Retinal pigment epithelial cell (primary cell): ENCODE measurements at regions not wholly inside any gene's neighbourhood (a gene's known extent, or its start where the extent isn't known, plus 50 kb on each side); places are given as distances from the start of the nearest gene placed in this dataset.

Experiments
- DNase-seq: peaks from one replicate; pipeline ENCODE4 v3.0.0-alpha.2; 2010; ENCODE audit warnings: low read depth
- H3K4me3 ChIP-seq: 2 replicates; pipeline ENCODE4 v1.5.1; 2011; ENCODE audit warnings: mild to moderate bottlenecking, low read length, control low read depth, moderate library complexity
- CTCF ChIP-seq: conservative IDR thresholded peaks from 2 replicates; pipeline ENCODE4 v1.5.1; 2011; ENCODE audit warnings: low read depth, low read length, control low read depth, inconsistent platforms

DNA sequence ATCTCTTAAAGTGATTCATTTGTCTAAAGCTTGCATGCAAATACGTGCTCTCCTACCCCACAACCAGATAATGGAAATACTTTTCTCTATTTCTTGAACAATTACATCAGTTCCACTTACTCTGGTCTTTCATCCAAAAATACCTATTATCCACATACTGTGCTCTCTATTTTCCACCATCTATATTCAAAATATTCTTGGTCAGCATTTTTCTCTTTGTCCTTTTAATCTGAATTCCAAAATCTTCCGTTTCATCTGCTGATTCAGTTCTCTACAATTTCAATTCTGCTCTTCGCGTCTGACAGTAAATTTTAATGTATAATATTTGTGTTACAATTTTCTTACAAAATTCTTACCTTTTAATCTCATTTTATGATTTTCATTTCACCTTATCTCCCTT, 110.3 kb downstream of the ZNF648 start:
- TF ChIP-seq CTCF: no peak
- no peak overlapping the region for H3K4me3 ChIP-seq
- no peak for DNase-seq

GRCh38 chr1:181949500-181949899, 112.0 kb downstream of the ZNF648 start:
- TF ChIP-seq CTCF: no peak
- no peak for DNase-seq
- H3K4me3 ChIP-seq: no peak overlapping the region

GRCh38 chr1:181948372-181948771, 113.1 kb downstream of the ZNF648 start:
- H3K4me3 ChIP-seq: no peak overlapping the region
- DNase-seq: no peak
- TF ChIP-seq CTCF: no peak

- TF ChIP-seq CTCF: no peak
- DNase-seq: no peak
Observed at GRCh38 chr1:181947441-181947840, 114.1 kb downstream of the ZNF648 start.

DNA sequence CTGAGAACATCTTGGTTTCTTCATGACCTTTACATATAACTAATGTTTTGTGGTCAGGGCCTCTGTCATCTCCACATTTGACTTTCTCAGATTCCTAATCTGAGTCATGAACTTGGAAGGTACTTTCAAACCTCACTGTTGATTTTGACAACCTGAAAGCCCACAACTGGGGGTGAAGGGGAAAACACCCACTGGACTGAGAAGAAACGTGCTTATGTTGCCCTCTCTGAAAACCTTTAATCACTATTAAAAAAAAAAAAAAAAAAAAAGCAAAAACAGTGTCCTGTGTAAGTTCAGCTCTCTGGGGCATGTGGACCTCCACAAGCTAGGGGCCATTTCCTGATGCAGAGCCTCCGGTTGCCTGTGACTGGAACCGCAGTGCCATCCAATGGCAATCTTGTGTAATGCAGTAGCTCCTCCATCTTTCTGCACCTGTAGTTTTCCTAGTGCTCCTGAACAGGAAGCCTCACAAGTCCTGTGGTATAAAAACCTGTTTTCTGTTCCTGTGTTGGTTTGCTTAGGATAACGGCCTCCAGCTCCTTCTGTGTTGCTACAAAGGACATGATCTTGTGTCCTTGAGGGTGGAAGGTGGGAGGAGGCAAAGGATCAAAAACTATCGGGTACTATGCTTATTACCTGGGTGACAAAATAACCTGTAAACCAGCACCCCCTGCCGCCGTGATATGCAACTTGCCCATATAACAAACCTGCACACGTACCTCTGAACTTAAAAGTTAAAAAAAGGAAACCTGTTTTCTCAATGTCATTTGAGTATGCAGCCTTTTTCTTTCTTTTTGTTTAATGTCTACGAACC, 124.5 kb downstream of the ZNF648 start:
- no peak overlapping the region for H3K4me3 ChIP-seq
- peak; percentile 54 for TF ChIP-seq CTCF
- DNase-seq: peak; percentile 3

More at GRCh38 chr1:181947441-181947840, 114.1 kb downstream of the ZNF648 start:
- no peak overlapping the region for H3K4me3 ChIP-seq

GRCh38 chr1:181936269-181936668, 125.2 kb downstream of the ZNF648 start:
- no peak for DNase-seq
- no peak overlapping the region for H3K4me3 ChIP-seq
- TF ChIP-seq CTCF: no peak

- no peak for TF ChIP-seq CTCF
- H3K4me3 ChIP-seq: no peak overlapping the region
- no peak for DNase-seq
Observed at GRCh38 chr1:181931873-181932272, 129.6 kb downstream of the ZNF648 start.
